ENCODE measurements at regions not wholly inside any gene's neighbourhood (a gene's known extent, or its start where the extent isn't known, plus 50 kb on each side); places are given as distances from the start of the nearest gene placed in this dataset.
A peak's percentile ranks its signal among the peaks of the same experiment; 100 is the strongest.

GRCh38 chr4:41428601-41429279 is 109.2 kb upstream of the LIMCH1 start:
- no peak for DNase-seq (ENCODE audit: low spot score)

GRCh38 chr4:41429280-41429669 is 108.7 kb upstream of the LIMCH1 start:
- no peak for DNase-seq (ENCODE audit: low spot score)

GRCh38 chr4:41430792-41431191 is 107.2 kb upstream of the LIMCH1 start:
- no peak for DNase-seq (ENCODE audit: low spot score)

- no peak for DNase-seq (ENCODE audit: low spot score)
Measured at GRCh38 chr4:41431276-41431675, 106.7 kb upstream of the LIMCH1 start.

- no peak for DNase-seq (ENCODE audit: low spot score)
Measured at GRCh38 chr4:41432219-41432618, 105.7 kb upstream of the LIMCH1 start.

GRCh38 chr4:41432881-41433280 is 105.1 kb upstream of the LIMCH1 start:
- DNase-seq (ENCODE audit: low spot score): peak; percentile 8

GRCh38 chr4:41433361-41433760 is 104.6 kb upstream of the LIMCH1 start:
- DNase-seq (ENCODE audit: low spot score): no peak

- DNase-seq (ENCODE audit: low spot score): no peak
Measured at GRCh38 chr4:41435510-41435909, 102.4 kb upstream of the LIMCH1 start.

GRCh38 chr4:41436419-41436818 is 101.5 kb upstream of the LIMCH1 start:
- no peak for DNase-seq (ENCODE audit: low spot score)

- no peak for DNase-seq (ENCODE audit: low spot score)
Measured at GRCh38 chr4:41437111-41437536, 100.8 kb upstream of the LIMCH1 start.

GRCh38 chr4:41438931-41439297 is 99.0 kb upstream of the LIMCH1 start:
- no peak for DNase-seq (ENCODE audit: low spot score)

GRCh38 chr4:41442810-41443209 is 95.1 kb upstream of the LIMCH1 start:
- no peak for DNase-seq (ENCODE audit: low spot score)

- DNase-seq (ENCODE audit: low spot score): no peak
Measured at GRCh38 chr4:41443340-41444079, 94.4 kb upstream of the LIMCH1 start.

- DNase-seq (ENCODE audit: low spot score): no peak
Measured at GRCh38 chr4:41446391-41446790, 91.6 kb upstream of the LIMCH1 start.

- no peak for DNase-seq (ENCODE audit: low spot score)
Measured at GRCh38 chr4:41446981-41447725, 90.8 kb upstream of the LIMCH1 start.

GRCh38 chr4:41448934-41449333 is 89.0 kb upstream of the LIMCH1 start:
- peak; percentile 17 for DNase-seq (ENCODE audit: low spot score)

- no peak for DNase-seq (ENCODE audit: low spot score)
Measured at GRCh38 chr4:41451961-41452360, 86.0 kb upstream of the LIMCH1 start.

GRCh38 chr4:41452484-41453225 is 85.3 kb upstream of the LIMCH1 start:
- DNase-seq (ENCODE audit: low spot score): no peak

- DNase-seq (ENCODE audit: low spot score): no peak
Measured at GRCh38 chr4:41454423-41454822, 83.5 kb upstream of the LIMCH1 start.

GRCh38 chr4:41455206-41455605 is 82.8 kb upstream of the LIMCH1 start:
- DNase-seq (ENCODE audit: low spot score): no peak

GRCh38 chr4:41456559-41457101 is 81.3 kb upstream of the LIMCH1 start:
- DNase-seq (ENCODE audit: low spot score): no peak

- DNase-seq (ENCODE audit: low spot score): no peak
Measured at GRCh38 chr4:41458689-41459088, 79.3 kb upstream of the LIMCH1 start.
